Left ventricle myocardium superior (tissue), 1 donor: ENCODE measurements at regions not wholly inside any gene's neighbourhood (a gene's known extent, or its start where the extent isn't known, plus 50 kb on each side); places are given as distances from the start of the nearest gene placed in this dataset.

Source experiments
- ATAC-seq: fragments of 200-7000 bp; cut with Tn5 transposase; one replicate; pipeline ENCODE4 v1.9.1; 2020; ENCODE audit warnings: mild to moderate bottlenecking, moderate library complexity
- DNase-seq: peaks from one replicate; pipeline ENCODE4 v3.0.0-alpha.2; 2020
- intact Hi-C: fragments of 100-400 bp; cut with micrococcal nuclease; formaldehyde crosslinking; loops from one replicate; pipeline ENCODE4 v1.11.0; 2022
- donor health status: DM: no; HTN: yes; CAD: no; lungs with severe emphysema.

GRCh38 chrX:20654596-20655106, 387.9 kb upstream of the RPS6KA3 start:
- intact Hi-C loops = no loop called here
- ATAC-seq (no peak), DNase-seq (no peak)

DNA sequence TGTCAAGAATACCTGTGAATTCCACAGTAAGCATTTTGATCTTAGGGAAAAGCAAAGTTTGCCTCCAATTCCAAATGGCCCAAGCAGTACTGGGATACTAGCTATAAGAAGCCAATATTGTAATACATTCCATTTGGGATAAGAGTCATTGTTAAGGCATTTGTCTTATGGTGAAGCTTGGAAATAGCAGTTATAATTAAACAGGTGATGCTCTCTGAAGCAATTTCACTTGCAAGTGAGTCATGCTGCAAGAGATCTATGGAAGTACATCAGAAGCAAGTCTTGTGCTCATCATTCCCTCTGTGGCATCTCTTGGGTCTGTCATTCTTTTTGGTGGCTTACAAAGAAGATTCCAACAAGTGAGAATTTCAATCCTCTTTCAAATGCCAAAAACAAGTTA, 386.4 kb upstream of the RPS6KA3 start:
- intact Hi-C loops = no loop called here
- ATAC-seq (no peak), DNase-seq (no peak)

GRCh38 chrX:20641954-20642353, 375.2 kb upstream of the RPS6KA3 start:
- ATAC-seq = no peak
- DNase-seq = no peak
- intact Hi-C loops = no loop called here

- intact Hi-C loops = no loop called here
- ATAC-seq (no peak), DNase-seq (no peak)
Observed at GRCh38 chrX:20639115-20639514, 372.4 kb upstream of the RPS6KA3 start.

DNA sequence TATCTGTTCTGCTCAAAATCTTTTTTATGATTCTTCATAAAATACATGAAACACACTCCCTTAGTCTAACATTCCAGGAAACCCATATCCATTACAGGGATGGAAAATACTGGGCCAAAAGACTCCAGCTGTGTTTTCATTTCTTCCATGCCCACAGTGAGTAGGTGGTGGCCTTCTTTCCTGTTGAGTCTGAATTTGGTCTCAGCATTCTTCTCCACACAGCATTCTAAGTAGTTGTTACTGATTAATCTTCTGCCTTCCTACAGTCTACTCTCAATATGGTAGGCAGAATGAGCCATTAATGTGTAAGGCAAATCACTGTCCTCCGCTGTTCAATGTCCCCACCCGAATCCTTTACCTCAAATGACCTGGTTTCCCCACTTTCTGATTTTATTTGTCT, 370.6 kb upstream of the RPS6KA3 start:
- no peak for ATAC-seq
- intact Hi-C loops = no loop called here
- no peak for DNase-seq

GRCh38 chrX:20633451-20633850, 366.7 kb upstream of the RPS6KA3 start:
- DNase-seq (no peak), ATAC-seq (no peak)
- intact Hi-C loops = no loop called here

DNA sequence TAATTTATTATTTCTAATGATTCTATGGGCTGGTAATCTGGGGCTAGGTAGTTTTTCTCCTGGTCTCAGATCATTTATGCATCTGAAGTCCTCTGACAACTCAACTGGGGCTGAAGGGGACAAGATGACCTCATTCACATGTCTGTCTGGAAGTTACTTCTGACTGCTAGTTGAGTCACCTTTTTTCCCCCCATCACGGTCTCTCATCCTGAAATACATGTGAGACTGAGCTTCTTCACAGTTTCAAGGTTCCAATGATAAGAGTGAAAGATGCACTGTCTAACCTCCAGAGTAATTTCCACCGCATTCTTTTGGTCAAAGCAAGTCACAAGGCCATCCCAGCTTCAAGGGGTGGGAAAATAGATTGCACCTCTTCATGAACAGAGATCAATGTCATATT, 356.7 kb upstream of the RPS6KA3 start:
- ATAC-seq = no peak
- intact Hi-C loops = no loop called here
- no peak for DNase-seq

- no peak for ATAC-seq
- intact Hi-C loops = no loop called here
- DNase-seq = no peak
Observed at GRCh38 chrX:20620306-20620705, 353.6 kb upstream of the RPS6KA3 start.

GRCh38 chrX:20609916-20610415, 343.3 kb upstream of the RPS6KA3 start:
- ATAC-seq = no peak
- intact Hi-C loops = no loop called here
- no peak for DNase-seq

DNA sequence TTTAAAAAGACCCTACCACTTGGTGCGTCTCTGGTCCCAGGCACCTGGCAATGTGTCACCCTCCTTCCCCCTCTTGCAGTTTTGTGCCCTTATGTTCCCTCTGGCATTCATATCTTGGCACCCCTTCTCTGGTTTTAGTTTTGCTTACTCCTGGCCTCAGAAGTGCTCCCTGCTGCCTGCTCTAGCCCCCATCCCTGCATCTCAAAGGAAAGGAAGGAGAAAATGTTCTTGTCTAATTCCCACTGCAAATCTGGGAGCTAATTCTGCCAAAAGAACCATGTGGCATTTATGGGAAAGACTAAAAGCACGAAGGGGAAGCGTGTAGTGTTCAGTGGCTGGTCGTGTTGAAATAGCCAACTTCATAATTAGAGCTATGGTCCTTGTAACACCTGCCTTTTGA, 340.1 kb upstream of the RPS6KA3 start:
- no peak for DNase-seq
- intact Hi-C loops = no loop called here
- no peak for ATAC-seq

DNA sequence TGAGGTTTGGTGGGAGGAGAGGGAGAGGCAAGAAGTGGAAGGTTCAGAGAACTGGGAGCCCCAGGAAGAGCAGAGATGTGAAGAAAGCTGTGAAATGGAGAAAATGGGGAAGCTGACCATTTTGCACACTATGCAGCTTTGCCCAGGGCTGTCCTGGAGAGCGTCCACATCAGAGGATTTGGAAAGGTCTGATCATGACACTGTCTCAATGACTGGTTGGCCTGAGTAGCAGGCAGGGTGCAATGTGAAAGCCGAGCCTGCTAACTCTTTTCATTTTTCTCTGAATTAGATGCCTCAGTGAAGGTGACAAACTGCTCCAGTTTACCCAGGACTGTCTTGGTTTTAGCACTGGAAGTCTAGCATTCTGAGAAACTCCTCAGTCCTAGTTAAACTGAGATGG, 330.1 kb upstream of the RPS6KA3 start:
- no peak for ATAC-seq
- DNase-seq = no peak

GRCh38 chrX:20595928-20596575, 329.3 kb upstream of the RPS6KA3 start:
- intact Hi-C loops = no loop called here
- peak; percentile 14 for DNase-seq
- no peak for ATAC-seq

More for the DNA sequence above, 330.1 kb upstream of the RPS6KA3 start:
- intact Hi-C loops = no loop called here

GRCh38 chrX:20594985-20595384, 328.3 kb upstream of the RPS6KA3 start:
- DNase-seq = no peak
- no peak for ATAC-seq
- intact Hi-C loops = no loop called here

- ATAC-seq = no peak
- no peak for DNase-seq
- intact Hi-C loops = no loop called here
Observed at GRCh38 chrX:20593836-20594235, 327.1 kb upstream of the RPS6KA3 start.

DNA sequence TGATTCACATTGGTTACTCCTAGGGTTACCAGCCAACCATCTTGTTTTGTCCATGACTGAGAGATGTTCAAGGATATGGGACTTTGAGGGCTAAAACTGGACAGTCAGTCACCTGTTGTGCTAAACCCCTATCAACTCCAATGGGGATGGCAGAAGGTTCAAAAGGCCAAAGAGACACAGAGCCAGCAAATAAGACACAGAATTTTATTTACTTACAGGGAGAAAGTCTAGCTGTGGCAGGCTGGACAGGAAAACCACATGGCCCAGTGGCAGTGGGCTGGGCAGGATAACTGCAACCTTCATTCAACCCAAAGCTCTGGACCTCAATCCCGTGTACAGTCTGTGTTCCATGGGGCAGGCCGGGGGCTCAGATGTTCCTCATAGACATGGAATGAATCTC, 326.7 kb upstream of the RPS6KA3 start:
- intact Hi-C loops = no loop called here
- DNase-seq (no peak), ATAC-seq (no peak)

GRCh38 chrX:20591246-20591645, 324.5 kb upstream of the RPS6KA3 start:
- no peak for DNase-seq
- intact Hi-C loops = no loop called here
- ATAC-seq = no peak

GRCh38 chrX:20585782-20586181, 319.1 kb upstream of the RPS6KA3 start:
- intact Hi-C loops = no loop called here
- no peak for ATAC-seq
- DNase-seq = no peak

GRCh38 chrX:20571611-20572010, 304.9 kb upstream of the RPS6KA3 start:
- ATAC-seq = no peak
- intact Hi-C loops = no loop called here
- DNase-seq = no peak

DNA sequence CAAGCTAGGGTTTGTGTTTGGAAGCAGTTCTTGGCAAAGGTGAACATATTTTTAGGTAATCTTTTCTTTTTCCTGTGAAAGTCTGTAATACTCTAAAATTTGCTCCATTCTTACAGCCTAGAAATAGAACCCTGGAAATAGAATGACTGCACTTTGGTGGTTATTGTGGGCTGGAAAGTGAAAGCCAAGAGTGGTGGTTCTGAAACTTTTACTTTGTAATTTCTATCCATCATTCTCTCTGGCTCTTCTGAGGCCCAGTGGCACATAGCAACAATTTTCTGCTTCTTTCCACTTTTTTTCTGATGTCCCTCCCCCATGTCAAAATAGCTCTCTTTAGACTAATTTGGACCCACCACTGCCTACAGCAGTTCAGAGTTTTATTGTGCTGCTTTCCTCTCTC, 300.4 kb upstream of the RPS6KA3 start:
- DNase-seq (no peak), ATAC-seq (no peak)
- intact Hi-C loops = no loop called here

DNA sequence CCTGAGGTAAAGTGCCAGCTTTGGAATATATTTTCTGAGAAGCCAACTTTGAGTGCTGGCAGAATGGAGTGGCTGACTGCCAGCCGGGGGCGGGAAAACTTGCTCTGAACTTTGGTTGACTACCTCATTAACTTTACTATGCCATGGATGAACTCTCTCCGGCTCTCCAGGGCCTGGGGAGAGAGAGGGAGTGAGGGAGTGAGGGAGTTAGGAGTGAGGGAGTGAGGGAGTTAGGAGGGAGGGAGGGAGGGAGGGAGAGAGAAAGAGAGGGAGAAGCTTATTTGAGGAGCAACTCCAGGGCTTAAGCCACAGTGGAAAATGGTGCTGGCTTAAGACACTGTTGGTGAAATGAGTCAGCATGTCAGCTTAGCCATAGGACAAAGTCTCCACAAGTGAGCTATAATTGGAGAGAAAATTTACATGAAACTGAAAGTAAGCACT, 280.9 kb upstream of the RPS6KA3 start:
- intact Hi-C loops = no loop called here
- DNase-seq = peak; percentile 21
- peak; percentile 36 for ATAC-seq

GRCh38 chrX:20545538-20545937, 278.8 kb upstream of the RPS6KA3 start:
- intact Hi-C loops = no loop called here
- DNase-seq = no peak
- no peak for ATAC-seq
